ENCODE measurements at regions not wholly inside any gene's neighbourhood (a gene's known extent, or its start where the extent isn't known, plus 50 kb on each side); places are given as distances from the start of the nearest gene placed in this dataset.
"Not testable (repeated sequence)": the region's sequence is repeated elsewhere in the genome, so short reads cannot be mapped to it uniquely, and the experiment has no call there.

DNA sequence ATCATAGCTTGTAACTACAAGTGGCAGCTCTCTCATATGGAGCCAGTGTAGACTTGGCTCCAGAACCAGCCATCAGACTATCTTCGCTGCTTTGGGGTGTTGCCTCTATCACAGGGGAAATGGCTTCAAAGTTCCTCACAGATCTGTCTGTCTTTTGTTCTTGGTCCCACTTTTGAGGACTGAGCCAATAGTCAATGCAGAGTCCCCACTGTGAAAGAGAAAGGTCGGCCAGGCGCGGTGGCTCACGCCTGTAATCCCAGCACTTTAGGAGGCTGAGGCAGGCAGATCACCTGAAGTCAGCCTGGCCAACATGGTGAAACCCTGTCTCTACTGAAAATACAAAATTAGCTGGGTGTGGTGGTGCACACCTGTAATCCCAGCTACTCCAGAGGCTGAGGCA is 86.9 kb upstream of the FZD7 start:
- not testable (repeated sequence) for DNase-seq

GRCh38 chr2:201947287-201947686 is 86.4 kb upstream of the FZD7 start:
- DNase-seq = no peak

GRCh38 chr2:201949181-201949926 is 84.3 kb upstream of the FZD7 start:
- no peak for DNase-seq

DNA sequence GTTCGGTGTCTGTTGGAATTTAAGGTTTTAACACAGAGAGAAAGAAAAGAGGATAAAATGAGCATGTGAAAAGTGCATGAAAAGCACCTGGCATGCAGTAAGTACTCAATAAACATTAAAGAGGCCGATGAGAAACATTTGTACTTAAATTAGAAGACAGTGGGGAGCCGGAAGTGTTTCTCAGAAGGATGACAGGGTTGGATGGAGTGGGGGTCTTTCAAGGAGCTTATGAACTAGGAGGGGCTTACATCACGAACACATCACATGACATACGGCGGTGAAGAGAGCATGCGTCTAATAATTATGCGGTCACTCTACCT is 83.8 kb upstream of the FZD7 start:
- no peak for DNase-seq

DNA sequence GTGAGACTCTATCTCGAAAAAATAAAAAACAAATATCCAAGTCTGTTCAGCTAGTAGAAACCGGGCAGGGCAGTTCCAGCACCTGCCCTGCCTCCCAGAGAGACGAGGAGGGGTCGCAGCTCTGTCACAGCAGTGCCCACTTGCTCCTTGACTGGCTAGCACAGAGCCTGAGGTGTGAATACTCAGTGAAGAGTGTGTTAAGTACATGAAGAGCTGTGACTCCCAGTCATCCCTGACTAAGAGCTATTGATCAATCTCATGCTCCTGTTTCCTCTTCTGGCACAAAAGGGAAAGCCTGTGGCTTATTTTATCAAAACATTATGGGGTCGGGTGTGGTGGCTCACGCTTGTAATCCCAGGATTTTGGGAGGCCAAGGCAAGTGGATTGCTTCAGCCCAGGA is 83.0 kb upstream of the FZD7 start:
- no peak for DNase-seq

- no peak for DNase-seq
Observed at GRCh38 chr2:201952187-201952586, 81.5 kb upstream of the FZD7 start.

DNA sequence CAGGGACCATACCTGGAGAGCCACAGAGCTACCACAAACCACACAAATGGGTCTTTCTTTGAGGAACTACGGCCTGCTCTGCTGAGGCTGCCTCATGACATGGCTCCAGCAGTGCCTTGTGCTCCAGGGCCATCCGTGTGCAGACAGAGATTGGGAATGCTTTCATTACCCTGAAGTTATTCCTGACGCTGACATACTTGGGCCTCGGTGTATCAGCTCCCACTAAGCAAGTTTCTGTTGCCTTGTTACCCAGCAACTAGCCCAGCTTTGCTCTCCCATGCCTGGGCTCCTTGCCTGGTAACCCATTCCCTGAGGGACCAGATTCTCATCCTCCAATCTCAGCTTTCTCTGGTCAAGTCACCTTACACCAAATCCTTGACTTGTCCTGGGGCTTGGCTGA is 80.3 kb upstream of the FZD7 start:
- DNase-seq = no peak

- no peak for DNase-seq
Observed at GRCh38 chr2:201953880-201954279, 79.8 kb upstream of the FZD7 start.

GRCh38 chr2:201955231-201955630 is 78.4 kb upstream of the FZD7 start:
- no peak for DNase-seq

DNA sequence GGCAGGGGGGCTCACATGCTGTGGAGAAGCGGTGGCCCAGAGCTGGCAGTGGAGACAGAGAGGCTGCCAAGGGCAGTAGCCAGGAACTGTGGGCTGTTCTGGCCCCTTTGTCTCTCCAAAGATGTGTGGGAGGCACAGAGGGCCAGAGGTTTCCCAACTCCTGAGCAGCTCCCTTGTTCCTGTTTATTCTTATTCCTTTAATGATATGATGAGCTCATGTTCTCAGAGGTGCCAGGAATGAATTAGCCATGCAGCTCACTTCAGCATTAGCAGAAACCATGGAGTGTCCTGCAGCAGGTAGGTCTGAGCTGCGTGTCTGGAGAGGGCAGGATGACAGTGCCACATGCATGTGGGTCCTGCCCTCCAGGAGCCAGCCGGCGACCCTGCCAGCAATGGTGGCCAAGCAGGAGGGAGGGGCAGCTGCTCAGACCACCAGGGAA is 77.9 kb upstream of the FZD7 start:
- DNase-seq = no peak

GRCh38 chr2:201956361-201956760 is 77.3 kb upstream of the FZD7 start:
- DNase-seq = no peak

DNA sequence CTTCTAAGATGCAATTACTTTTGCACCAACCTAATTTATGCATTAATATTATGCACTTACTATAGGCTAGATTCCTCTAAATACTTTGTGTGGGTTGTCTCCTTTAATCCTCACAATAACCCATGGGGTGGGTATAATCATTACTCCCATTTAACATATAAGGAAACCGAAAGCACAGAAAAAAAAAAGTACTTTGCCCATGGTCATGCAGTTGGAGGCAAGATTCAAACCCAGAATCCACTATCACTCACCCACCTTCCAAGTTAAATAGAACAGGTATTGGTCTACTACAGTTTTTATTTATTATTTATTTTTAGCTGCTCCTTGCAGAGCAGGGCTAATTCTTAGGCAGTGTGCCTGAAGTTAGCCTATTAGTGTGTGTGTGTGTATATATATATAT is 76.6 kb upstream of the FZD7 start:
- no peak for DNase-seq

DNA sequence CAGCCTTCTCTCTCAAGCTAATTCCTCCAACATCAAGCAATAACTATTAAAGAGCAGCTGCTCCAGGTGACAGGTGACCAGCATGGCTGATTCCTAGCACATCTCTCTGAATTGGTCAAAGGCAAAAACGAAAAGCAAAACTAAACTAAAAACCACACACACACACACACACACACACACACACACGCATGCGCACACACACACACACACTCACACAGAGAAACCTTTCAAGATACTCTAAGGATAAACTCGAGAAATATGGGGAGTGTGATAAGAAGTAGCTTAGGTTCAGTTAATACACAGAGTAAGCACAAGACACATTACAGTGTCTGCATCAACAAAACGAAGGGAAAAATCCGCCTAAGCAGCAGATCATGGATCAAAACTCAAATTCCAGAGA is 74.5 kb upstream of the FZD7 start:
- DNase-seq = no peak

DNA sequence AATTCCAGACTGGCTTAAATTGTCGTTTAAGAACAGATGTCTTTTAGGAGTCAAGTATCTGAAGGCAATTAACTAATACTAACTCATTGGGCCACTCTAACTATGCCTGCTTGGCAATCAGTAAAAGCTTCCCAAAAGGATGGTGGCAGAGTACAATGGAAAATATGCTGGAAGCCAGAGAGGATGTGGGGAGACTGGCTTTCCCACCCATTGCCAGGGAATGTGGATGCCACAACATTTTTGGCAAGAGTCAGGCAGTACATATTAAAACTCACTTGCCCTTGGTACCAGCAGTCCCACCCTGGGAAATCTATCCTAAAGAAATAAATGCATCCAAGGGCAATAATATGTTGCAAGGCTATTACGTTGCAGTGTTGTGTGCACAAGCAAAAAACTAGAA is 74.0 kb upstream of the FZD7 start:
- no peak for DNase-seq

- DNase-seq = no peak
Observed at GRCh38 chr2:201960305-201960704, 73.3 kb upstream of the FZD7 start.

DNA sequence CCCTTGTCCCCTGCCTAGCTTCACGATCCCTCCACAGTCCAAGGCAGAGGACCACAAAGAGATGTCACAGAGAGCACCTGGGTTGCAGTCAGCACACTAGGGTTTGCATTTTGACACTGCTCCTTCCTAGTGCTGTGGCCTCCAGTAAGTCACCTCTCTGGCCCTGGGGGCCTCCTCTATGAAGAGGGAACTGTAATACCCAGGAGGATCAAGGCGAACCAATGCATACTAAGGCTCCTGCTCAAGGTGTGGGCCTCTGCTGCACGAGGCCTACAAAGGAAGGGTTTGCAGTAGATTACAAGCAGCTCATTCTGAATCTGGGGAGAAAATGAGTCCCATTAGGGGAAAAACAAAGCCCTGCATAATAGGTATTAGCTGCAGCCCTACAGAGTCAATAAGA is 72.3 kb upstream of the FZD7 start:
- DNase-seq = no peak

DNA sequence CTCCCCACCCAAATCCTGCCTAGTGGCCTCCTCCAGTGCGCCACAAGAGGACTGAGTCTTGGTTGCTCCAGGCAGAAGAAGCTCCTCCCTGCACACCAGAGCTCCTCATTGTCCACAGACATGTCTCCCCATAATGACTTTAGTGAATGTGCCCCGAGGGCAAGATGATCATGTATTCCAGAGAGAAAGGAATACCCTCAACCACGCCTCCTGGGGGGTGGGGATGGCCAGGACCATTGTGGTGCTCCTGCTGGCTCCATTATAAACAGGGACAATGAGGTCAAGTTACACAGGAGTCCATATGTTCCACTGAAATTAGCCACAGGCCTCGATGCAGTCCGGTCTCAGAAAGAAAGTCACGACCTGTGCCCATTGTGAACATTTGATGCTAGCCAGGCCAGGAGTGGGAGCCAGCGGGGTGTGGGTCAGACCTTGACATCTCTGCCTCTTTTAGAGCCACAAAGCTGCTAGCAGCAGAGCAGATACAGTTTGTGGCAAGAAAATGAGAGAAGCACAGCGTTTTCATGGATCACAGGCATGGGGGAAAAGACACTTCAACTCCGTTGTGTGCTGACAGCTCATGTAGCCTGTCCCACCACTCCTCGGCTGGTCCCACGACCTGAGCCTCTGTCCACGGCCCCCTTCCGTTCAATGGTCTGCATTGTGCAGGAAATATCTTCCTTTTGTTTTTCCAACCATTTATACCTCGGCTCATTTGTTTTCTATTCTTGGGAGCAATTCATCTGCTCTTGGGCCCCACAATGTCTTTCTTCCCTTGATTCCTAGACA is 70.7 kb upstream of the FZD7 start:
- no peak for DNase-seq

- no peak for DNase-seq
Observed at GRCh38 chr2:201964011-201964410, 69.6 kb upstream of the FZD7 start.

- peak; percentile 9 for DNase-seq
Observed at GRCh38 chr2:201964631-201965206, 68.9 kb upstream of the FZD7 start.

DNA sequence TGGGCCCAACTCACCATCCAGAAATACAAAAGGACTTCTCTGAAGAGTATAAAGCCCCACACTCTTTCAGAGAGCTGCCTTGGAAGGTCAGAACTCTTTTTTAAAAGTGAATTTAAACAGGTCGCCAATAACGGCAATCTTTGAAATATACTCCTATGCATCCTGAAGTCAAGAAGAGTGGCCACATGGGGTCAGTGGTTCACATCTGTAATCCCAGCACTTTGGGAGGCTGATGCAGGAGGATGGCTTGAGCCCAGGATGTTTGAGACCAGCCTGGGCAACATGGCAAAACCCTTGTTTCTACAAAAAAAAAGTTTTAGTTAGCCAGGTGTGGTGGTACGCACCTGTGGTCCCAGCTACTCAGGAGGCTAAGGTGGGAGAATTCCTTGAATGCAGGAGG is 68.1 kb upstream of the FZD7 start:
- DNase-seq = no peak

DNA sequence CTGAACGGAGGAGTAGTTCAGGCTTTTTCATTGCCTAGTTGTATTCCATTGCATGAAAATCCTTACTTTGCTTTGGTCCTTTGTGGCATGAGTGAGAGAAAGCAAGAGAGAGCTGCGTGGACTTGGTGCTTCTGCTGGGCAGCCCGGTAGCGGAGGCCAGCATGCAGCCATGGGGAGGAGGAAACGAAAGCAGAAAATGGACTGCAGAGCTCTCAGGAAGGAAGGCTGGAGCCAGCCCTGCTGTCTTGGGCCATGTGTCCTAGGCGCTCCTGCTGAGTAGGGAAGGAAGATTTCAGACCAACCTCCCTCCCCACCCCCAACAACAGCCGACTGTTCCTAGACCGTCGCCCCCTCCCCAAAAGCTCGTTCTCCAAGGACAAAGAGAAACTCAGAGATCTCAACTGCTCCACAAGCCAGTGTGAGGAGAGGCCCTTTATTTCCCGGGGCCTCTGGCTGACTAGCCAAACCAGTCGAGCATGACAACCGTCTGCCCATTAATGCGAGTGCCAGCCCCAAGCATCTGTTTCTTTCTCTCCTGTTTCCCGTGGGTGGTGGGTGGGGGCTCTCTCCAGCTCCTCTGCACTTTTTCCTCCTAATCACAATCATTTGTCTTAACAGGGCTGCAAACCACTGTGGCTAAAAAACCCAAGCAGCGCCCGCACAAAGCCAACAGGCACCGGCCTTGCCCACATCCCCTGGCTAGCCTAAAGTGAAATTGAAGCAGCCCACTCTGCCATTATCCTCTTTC is 66.8 kb upstream of the FZD7 start:
- no peak for DNase-seq

DNA sequence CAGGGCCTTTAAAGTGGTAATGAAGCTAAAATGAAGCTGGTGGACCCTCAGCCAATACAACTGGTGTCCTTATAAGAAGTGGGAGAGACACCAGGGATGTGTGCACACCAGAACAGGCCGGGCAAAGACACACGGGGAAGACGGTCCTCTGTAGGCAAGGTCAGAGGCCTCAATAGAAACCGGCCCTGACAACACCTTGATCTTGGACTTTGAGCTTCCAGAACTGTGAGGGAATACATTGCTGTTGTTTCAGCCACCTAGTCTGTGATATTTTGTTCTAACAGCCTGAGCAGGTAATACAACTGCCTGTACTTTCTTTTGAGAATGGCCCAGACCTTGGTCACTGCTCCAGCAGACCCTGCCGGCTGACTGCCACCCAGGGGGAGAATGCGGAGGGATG is 65.6 kb upstream of the FZD7 start:
- DNase-seq = no peak

DNA sequence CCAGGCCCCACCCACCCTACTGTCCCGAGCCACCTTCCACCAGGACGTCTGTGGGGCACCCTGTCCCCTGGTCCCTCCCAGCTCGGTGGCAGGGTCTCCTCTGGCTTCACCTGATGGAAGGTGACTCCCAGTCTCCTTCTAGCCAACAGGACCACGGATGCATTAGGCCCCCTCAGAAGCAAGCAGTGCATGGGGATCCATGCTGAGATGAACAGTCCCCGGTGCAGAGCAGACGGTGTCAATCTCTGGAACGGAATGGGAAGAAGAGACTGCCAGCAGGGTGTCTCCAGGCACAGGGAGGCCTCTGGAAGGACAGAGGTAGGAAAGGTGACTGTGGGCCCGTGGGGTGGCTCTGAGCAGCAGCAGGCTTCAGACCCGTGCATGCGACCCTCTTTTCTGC is 65.2 kb upstream of the FZD7 start:
- DNase-seq = no peak
